CD4-positive, alpha-beta T cell (primary cell): ENCODE measurements at regions not wholly inside any gene's neighbourhood (a gene's known extent, or its start where the extent isn't known, plus 50 kb on each side); places are given as distances from the start of the nearest gene placed in this dataset.

Source experiments
- ATAC-seq: fragments of 200-7000 bp; cut with Tn5 transposase; one replicate; pipeline ENCODE4 v1.10.0; 2022; ENCODE audit warnings: mild to moderate bottlenecking; ENCODE audit not compliant: poor library complexity
- CTCF ChIA-PET: fragments of 350-600 bp; sonication (Branson Sonifier 250); formaldehyde crosslinking; loops from one replicate; lab custom pipeline; 2021; ENCODE audit warnings: antibody characterized with exemption, inconsistent platforms; lab: Charles Lee
- POLR2A ChIA-PET: fragments of 350-600 bp; sonication (Branson Sonifier 250); formaldehyde crosslinking; loops from one replicate; lab custom pipeline; 2021; ENCODE audit warnings: antibody characterized with exemption, inconsistent platforms; lab: Charles Lee
- DNase-seq, 14 experiments: peaks; one replicate each; pipeline ENCODE4 v3.0.0-alpha.2; 2013 to 2020; ENCODE audit warnings: mixed read lengths in 2 of 14
- H3K27ac ChIP-seq, 2 donors: one replicate each; pipeline versions ENCODE4 v1.5.1 to v1.7.0; 2013; ENCODE audit warnings: low read length in 2 of 2, low read depth in 1 of 2, mild to moderate bottlenecking in 1 of 2
- H3K27me3 ChIP-seq, 2 experiments: 1 replicate in 1 of 2; 2 replicates in 1 of 2; pipeline versions ENCODE4 v1.6.1 to v1.7.0; 2013; ENCODE audit warnings: low read length in 2 of 2, control low read depth in 1 of 2, mild to moderate bottlenecking in 1 of 2, moderate library complexity in 1 of 2; ENCODE audit not compliant: insufficient read depth in 2 of 2, control insufficient read depth in 1 of 2
- H3K36me3 ChIP-seq: one replicate; pipeline ENCODE4 v1.6.1; 2013; ENCODE audit warnings: low read length, control low read depth; ENCODE audit not compliant: insufficient read depth
- H3K4me1 ChIP-seq: one replicate; pipeline ENCODE4 v1.6.1; 2013; ENCODE audit warnings: low read length, control low read depth; ENCODE audit not compliant: insufficient read depth
- H3K4me3 ChIP-seq: one replicate; pipeline ENCODE4 v1.5.1; 2013; ENCODE audit warnings: mild to moderate bottlenecking, low read length, moderate library complexity
- H3K9me3 ChIP-seq, 2 experiments: 1 replicate in 1 of 2; 2 replicates in 1 of 2; pipeline versions ENCODE4 v1.6.1 to v1.7.0; 2013; ENCODE audit warnings: low read length in 2 of 2, mild to moderate bottlenecking in 2 of 2, control low read depth in 1 of 2, moderate library complexity in 1 of 2; ENCODE audit not compliant: control insufficient read depth in 1 of 2, insufficient read depth in 1 of 2
- H3K27ac Mint-ChIP-seq: one replicate; pipeline ENCODE4 v1.8.0; 2020; ENCODE audit warnings: mixed read lengths
- H3K27me3 Mint-ChIP-seq: one replicate; pipeline ENCODE4 v1.8.0; 2021; ENCODE audit warnings: mixed read lengths
- H3K36me3 Mint-ChIP-seq: one replicate; pipeline ENCODE4 v1.8.0; 2021; ENCODE audit warnings: low read depth, mixed read lengths
- H3K4me1 Mint-ChIP-seq: one replicate; pipeline ENCODE4 v1.8.0; 2021; ENCODE audit warnings: low read depth, mixed read lengths
- H3K4me3 Mint-ChIP-seq: one replicate; pipeline ENCODE4 v1.8.0; 2020; ENCODE audit warnings: mild to moderate bottlenecking, mixed read lengths
- H3K9me3 Mint-ChIP-seq: one replicate; pipeline ENCODE4 v1.8.0; 2020; ENCODE audit warnings: mixed read lengths
- intact Hi-C, 2 experiments: fragments of 100-400 bp; cut with DNase I in 1 of 2; cut with micrococcal nuclease in 1 of 2; formaldehyde crosslinking; loops; one replicate each; pipeline versions ENCODE4 v1.15.1 to v1.9.0; 2023 to 2025; cut with DNase I, micrococcal nuclease
- TF ChIP-seq, protein P1 (sequence below): fragments of 200-600 bp; IDR thresholded peaks from one replicate; pipeline ENCODE4 v1.8.0; 2022; ENCODE audit warnings: antibody characterized with exemption, mild to moderate bottlenecking

DNA sequence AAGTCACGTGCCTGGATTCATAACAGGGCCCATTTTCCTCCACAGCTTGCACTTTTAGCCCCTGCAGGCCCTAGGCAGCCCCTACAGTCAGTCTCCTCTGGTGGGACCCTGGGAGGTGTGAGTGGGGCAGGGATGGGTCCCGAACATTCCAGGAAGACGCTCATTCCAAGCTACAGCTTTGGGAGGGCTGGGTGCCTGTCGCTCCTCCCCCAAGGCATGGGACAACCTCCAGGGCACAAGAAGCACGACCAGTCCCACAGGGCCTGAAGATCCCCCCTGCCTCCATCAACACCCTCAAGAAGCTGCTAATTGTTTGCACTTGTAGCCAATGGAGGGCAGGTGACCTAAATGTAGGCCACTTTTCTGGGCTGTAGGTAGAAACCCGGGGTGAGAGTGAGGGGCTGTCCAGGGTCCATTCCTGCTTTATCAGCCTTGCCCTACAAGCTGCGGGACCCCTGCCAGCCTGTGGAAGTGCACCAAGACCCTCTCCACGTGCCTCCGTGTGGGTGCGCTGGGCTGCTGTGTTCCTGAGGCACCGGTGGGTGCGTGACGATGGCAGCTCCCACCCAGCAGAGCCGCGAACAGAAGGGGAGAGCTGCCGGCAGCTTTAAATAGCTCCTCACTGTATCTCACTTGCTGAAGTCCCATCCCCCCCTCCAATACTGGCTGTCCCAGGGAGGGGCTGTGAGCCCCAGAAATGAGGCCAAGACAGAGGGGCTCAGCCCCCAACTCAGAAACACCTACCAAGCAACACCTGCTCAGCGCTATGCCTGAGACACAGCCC is 91.9 kb upstream of the ARAP3 start:
- Mint-ChIP-seq H3K27me3 (no peaks in the 10 kb centered on the region), H3K4me1 (no peaks in the 10 kb centered on the region), H3K27ac (no peak overlapping the region), H3K9me3 (no peaks in the 10 kb centered on the region), H3K36me3 (no peaks in the 10 kb centered on the region), H3K4me3 (no peak overlapping the region)
- DNase-seq (no peak), ATAC-seq (no peak)
- intact Hi-C loops: no loop called here
- H3K27ac ChIP-seq: no peak overlapping the region
- TF ChIP-seq, protein P1, sequence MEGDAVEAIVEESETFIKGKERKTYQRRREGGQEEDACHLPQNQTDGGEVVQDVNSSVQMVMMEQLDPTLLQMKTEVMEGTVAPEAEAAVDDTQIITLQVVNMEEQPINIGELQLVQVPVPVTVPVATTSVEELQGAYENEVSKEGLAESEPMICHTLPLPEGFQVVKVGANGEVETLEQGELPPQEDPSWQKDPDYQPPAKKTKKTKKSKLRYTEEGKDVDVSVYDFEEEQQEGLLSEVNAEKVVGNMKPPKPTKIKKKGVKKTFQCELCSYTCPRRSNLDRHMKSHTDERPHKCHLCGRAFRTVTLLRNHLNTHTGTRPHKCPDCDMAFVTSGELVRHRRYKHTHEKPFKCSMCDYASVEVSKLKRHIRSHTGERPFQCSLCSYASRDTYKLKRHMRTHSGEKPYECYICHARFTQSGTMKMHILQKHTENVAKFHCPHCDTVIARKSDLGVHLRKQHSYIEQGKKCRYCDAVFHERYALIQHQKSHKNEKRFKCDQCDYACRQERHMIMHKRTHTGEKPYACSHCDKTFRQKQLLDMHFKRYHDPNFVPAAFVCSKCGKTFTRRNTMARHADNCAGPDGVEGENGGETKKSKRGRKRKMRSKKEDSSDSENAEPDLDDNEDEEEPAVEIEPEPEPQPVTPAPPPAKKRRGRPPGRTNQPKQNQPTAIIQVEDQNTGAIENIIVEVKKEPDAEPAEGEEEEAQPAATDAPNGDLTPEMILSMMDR: no peak
- H3K4me3 ChIP-seq: no peak overlapping the region
- no peaks in the 10 kb centered on the region for H3K27me3 ChIP-seq
- ChIA-PET POLR2A (no interaction called here), CTCF (no interaction called here)
- no peaks in the 10 kb centered on the region for H3K9me3 ChIP-seq
- H3K36me3 ChIP-seq: no peaks in the 10 kb centered on the region
- H3K4me1 ChIP-seq: no peaks in the 10 kb centered on the region

GRCh38 chr5:141772281-141772680 is 90.3 kb upstream of the ARAP3 start:
- Histone ChIP-seq H3K4me3 (no peak overlapping the region), H3K27me3 (no peaks in the 10 kb centered on the region), H3K36me3 (no peaks in the 10 kb centered on the region), H3K9me3 (peaks cover 0 to 6% of the 10 kb centered on the region in 2 experiments), H3K4me1 (no peaks in the 10 kb centered on the region), H3K27ac (no peak overlapping the region)
- no peak overlapping the region for H3K27ac Mint-ChIP-seq
- no peaks in the 10 kb centered on the region for H3K9me3 Mint-ChIP-seq
- CTCF ChIA-PET: interaction anchor here (1.1 kb wide), 1 partner anchor 9 kb away, joined by 3 read pairs; no protein-coding TSS in a partner anchor
- DNase-seq (no peak), ATAC-seq (no peak)
- intact Hi-C loops: no loop called here
- POLR2A ChIA-PET: no interaction called here
- no peaks in the 10 kb centered on the region for H3K4me1 Mint-ChIP-seq
- H3K4me3 Mint-ChIP-seq: no peak overlapping the region
- H3K36me3 Mint-ChIP-seq: no peaks in the 10 kb centered on the region
- no peaks in the 10 kb centered on the region for H3K27me3 Mint-ChIP-seq
- TF ChIP-seq, protein P1: no peak

GRCh38 chr5:141771562-141771961 is 89.5 kb upstream of the ARAP3 start:
- TF ChIP-seq, protein P1: no peak
- H3K27me3 Mint-ChIP-seq: no peaks in the 10 kb centered on the region
- Histone ChIP-seq H3K27ac (no peak overlapping the region), H3K27me3 (no peaks in the 10 kb centered on the region), H3K4me1 (no peaks in the 10 kb centered on the region), H3K9me3 (peaks cover 0 to 6% of the 10 kb centered on the region in 2 experiments), H3K4me3 (no peak overlapping the region), H3K36me3 (no peaks in the 10 kb centered on the region)
- no peaks in the 10 kb centered on the region for H3K36me3 Mint-ChIP-seq
- ATAC-seq: no peak
- ChIA-PET CTCF (interaction anchor here (1.1 kb wide), 1 partner anchor 8 kb away, joined by 3 read pairs; no protein-coding TSS in a partner anchor), POLR2A (no interaction called here)
- no peak overlapping the region for H3K27ac Mint-ChIP-seq
- H3K4me3 Mint-ChIP-seq: no peak overlapping the region
- intact Hi-C loops: no loop called here
- no peaks in the 10 kb centered on the region for H3K4me1 Mint-ChIP-seq
- no peak for DNase-seq
- no peaks in the 10 kb centered on the region for H3K9me3 Mint-ChIP-seq
